ENCODE measurements at regions not wholly inside any gene's neighbourhood (a gene's known extent, or its start where the extent isn't known, plus 50 kb on each side); places are given as distances from the start of the nearest gene placed in this dataset.

GRCh38 chr12:67786086-67786485 lies 137.5 kb downstream of the DYRK2 start:
- TF ChIP-seq CTCF (IDR thresholded peaks at IDR 0.05; ENCODE audit: low read depth, low read length, poor library complexity, severe bottlenecking) (no peak), EZH2phosphoT487 (IDR thresholded peaks at IDR 0.05; ENCODE audit: borderline replicate concordance, low read length) (no peak)
